Transverse colon (tissue), 3 donors: ENCODE measurements at regions not wholly inside any gene's neighbourhood (a gene's known extent, or its start where the extent isn't known, plus 50 kb on each side); places are given as distances from the start of the nearest gene placed in this dataset.

Source experiments
- CTCF ChIP-seq, 5 experiments: fragments of 200-600 bp in 3 of 5; fragments of 450-650 bp in 2 of 5; sonication (generic) in 3 of 5; IDR thresholded peaks; 1 replicate in 2 of 5; 2 replicates in 3 of 5; pipeline ENCODE4 v1.5.1; 2016 to 2017; ENCODE audit warnings: antibody characterized with exemption in 5 of 5, inconsistent platforms in 3 of 5, mild to moderate bottlenecking in 2 of 5, moderate library complexity in 1 of 5
- EP300 ChIP-seq: sonication (generic); formaldehyde crosslinking; IDR thresholded peaks from one replicate; pipeline ENCODE4 v1.6.1; 2017; ENCODE audit warnings: antibody characterized with exemption, low read depth
- POLR2A ChIP-seq: fragments of 450-650 bp; IDR thresholded peaks from one replicate; pipeline ENCODE4 v1.6.1; 2016; ENCODE audit warnings: antibody characterized with exemption, mild to moderate bottlenecking, moderate library complexity

GRCh38 chr7:130912862-130913638, 179.0 kb upstream of the KLF14 start:
- TF ChIP-seq CTCF (IDR thresholded peaks at IDR 0.05) = no peak
- peak; percentile 64 for TF ChIP-seq POLR2A
- TF ChIP-seq EP300 = no peak
